Uterus (tissue), 3 donors: ENCODE measurements at regions not wholly inside any gene's neighbourhood (a gene's known extent, or its start where the extent isn't known, plus 50 kb on each side); places are given as distances from the start of the nearest gene placed in this dataset.
"Not testable (repeated sequence)": the region's sequence is repeated elsewhere in the genome, so short reads cannot be mapped to it uniquely, and the experiment has no call there.

Source experiments
- DNase-seq, 2 donors: peaks; one replicate each; pipeline ENCODE4 v3.0.0-alpha.2; 2019 to 2020
- H3K27ac ChIP-seq, 2 donors: fragments of 200-600 bp; sonication (generic); 1 replicate in 1 of 2; 2 replicates in 1 of 2; pipeline ENCODE4 v1.5.1; 2016 to 2018
- H3K27me3 ChIP-seq, 2 donors: fragments of 200-600 bp; sonication (generic); one replicate each; pipeline ENCODE4 v1.5.1; 2018 to 2019; ENCODE audit warnings: control low read depth in 1 of 2
- H3K36me3 ChIP-seq, 2 donors: fragments of 200-600 bp; sonication (generic); one replicate each; pipeline ENCODE4 v1.5.1; 2019; ENCODE audit warnings: control low read depth in 1 of 2
- H3K4me1 ChIP-seq, 2 donors: fragments of 200-600 bp; sonication (generic); one replicate each; pipeline ENCODE4 v1.5.1; 2018 to 2019; ENCODE audit warnings: control low read depth in 1 of 2
- H3K4me3 ChIP-seq, 2 donors: fragments of 200-600 bp; sonication (generic); 1 replicate in 1 of 2; 2 replicates in 1 of 2; pipeline ENCODE4 v1.5.1; 2018 to 2019; ENCODE audit warnings: mild to moderate bottlenecking in 1 of 2
- H3K9me3 ChIP-seq, 2 donors: fragments of 200-600 bp; sonication (generic); one replicate each; pipeline ENCODE4 v1.5.1; 2019; ENCODE audit warnings: control low read depth in 1 of 2
- POLR2A ChIP-seq, 2 donors: fragments of 450-650 bp; IDR thresholded peaks; one replicate each; pipeline ENCODE4 v1.6.1; 2016; ENCODE audit warnings: antibody characterized with exemption in 2 of 2, mild to moderate bottlenecking in 1 of 2, moderate library complexity in 1 of 2
- intact Hi-C: fragments of 100-400 bp; cut with DNase I; formaldehyde crosslinking; loops from one replicate; pipeline ENCODE4 v1.15.1; 2023; ENCODE audit warnings: low total_unique reads
- TF ChIP-seq, protein P1 (sequence below), 4 experiments: fragments of 200-600 bp in 2 of 4; fragments of 450-650 bp in 2 of 4; sonication (generic) in 2 of 4; IDR thresholded peaks; one replicate each; pipeline ENCODE4 v1.5.1; 2016 to 2019; ENCODE audit warnings: antibody characterized with exemption in 4 of 4, mild to moderate bottlenecking in 2 of 4, moderate library complexity in 1 of 4
- donor health status: DM: yes; HTN: yes; CAD: no.

DNA sequence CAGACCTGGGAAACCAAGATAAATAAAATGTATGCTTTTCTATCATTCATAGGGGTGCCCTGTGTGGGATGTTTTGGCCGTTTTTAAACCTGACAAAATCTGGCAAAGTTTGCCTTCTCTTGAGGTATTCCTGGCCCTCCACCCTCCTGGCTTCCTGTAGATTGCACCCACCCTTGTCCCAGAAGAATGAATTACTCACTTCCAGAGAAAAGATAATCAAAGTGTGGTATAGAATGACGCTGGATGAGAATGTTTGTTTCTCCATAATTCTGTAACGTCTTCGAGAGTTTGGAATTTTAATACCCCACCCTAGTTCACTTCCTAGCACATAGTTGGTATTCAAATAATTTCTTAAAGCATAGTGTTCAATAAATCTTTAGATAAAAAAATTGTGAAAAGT is 519.7 kb upstream of the PFKP start:
- H3K4me1 ChIP-seq, result no peaks in the 10 kb centered on the region
- intact Hi-C loops, result no loop called here
- H3K4me3 ChIP-seq, result no peak overlapping the region
- no peaks in the 10 kb centered on the region for H3K27me3 ChIP-seq
- TF ChIP-seq, protein P1, sequence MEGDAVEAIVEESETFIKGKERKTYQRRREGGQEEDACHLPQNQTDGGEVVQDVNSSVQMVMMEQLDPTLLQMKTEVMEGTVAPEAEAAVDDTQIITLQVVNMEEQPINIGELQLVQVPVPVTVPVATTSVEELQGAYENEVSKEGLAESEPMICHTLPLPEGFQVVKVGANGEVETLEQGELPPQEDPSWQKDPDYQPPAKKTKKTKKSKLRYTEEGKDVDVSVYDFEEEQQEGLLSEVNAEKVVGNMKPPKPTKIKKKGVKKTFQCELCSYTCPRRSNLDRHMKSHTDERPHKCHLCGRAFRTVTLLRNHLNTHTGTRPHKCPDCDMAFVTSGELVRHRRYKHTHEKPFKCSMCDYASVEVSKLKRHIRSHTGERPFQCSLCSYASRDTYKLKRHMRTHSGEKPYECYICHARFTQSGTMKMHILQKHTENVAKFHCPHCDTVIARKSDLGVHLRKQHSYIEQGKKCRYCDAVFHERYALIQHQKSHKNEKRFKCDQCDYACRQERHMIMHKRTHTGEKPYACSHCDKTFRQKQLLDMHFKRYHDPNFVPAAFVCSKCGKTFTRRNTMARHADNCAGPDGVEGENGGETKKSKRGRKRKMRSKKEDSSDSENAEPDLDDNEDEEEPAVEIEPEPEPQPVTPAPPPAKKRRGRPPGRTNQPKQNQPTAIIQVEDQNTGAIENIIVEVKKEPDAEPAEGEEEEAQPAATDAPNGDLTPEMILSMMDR (IDR thresholded peaks at IDR 0.05), result no peak
- TF ChIP-seq POLR2A (IDR thresholded peaks at IDR 0.05), result no peak
- H3K27ac ChIP-seq, result no peak overlapping the region
- no peak for DNase-seq
- H3K9me3 ChIP-seq, result no peaks in the 10 kb centered on the region
- no peaks in the 10 kb centered on the region for H3K36me3 ChIP-seq

DNA sequence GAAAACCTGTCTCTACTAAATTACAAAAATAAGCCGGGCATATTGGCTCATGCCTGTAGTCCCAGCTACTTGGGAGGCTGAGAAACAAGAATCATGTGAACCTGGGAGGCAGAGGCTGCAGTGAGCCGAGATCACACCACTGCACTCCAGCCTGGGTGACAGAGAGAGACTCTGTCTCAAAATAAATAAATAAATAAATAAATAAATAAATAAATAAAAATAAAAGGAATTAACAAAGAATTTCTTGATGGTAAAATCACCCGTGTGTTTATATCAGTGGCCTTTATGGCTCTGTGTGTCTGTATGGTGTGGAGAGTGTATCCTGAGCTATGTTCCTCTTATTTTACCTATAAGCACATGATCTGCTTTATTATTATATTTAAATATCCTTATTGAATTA is 520.5 kb upstream of the PFKP start:
- DNase-seq, H3K4me1 ChIP-seq, H3K27me3 ChIP-seq, H3K27ac ChIP-seq, H3K9me3 ChIP-seq, H3K36me3 ChIP-seq, H3K4me3 ChIP-seq, intact Hi-C loops: not testable (repeated sequence)

DNA sequence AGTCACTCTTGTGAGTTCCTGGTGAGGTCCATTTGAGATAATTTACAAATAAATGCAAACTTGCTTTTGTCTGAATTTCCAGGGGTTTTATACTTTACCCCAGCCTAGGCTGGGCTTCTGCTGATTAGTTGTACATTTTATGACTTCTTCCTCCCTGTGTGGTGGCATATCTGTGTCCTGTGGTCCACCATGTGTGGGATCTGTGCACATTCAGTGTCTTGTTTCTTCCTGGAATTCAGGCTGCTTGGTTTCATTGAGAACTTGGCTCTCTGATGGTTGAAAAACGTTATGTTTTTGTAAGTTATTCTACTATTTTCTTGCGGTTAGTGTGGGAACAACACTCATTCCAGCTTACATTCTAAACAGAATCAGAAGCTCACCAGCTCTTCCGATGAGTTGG is 523.4 kb upstream of the PFKP start:
- Histone ChIP-seq H3K36me3 (no peaks in the 10 kb centered on the region), H3K4me1 (no peaks in the 10 kb centered on the region), H3K4me3 (no peak overlapping the region), H3K27me3 (no peaks in the 10 kb centered on the region), H3K9me3 (no peaks in the 10 kb centered on the region), H3K27ac (no peak overlapping the region)
- TF ChIP-seq, protein P1 (IDR thresholded peaks at IDR 0.05), result no peak
- TF ChIP-seq POLR2A (IDR thresholded peaks at IDR 0.05), result no peak
- intact Hi-C loops, result no loop called here
- DNase-seq, result no peak

DNA sequence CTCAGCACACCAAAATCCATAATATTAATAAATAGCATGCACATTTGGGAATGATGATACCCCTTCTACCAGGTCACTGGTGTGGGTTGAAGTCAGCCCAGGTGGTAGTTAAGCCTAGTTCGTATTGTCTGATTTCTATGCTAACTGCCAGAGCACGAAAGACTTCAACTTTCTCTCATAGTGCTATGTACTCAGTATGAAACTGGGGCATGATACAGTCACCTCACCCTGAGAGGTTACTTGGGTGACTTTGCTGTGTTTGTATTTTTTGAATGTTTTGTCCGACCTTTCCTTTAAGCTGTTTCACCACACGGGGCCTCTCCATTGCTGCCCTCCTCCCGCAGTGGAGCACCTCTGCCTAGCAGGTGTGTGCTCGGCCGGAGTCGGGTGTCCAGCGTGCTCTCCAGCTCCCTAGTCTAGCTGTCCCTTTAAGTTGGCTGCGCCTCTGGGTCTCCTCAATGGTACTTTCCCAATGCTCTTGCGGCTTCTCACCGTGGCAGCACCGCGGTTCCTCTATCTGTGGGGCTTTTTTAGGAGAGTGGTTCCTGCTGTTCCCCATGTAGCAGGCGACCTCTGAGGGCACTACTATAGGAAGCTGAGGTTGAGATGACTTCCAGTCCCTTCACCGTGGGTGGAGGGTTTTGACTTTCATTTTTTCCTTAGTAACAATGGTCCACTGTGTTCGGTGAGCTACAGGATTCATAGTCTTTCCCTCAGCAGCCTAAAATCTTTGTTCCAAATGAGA is 524.0 kb upstream of the PFKP start:
- no peaks in the 10 kb centered on the region for H3K4me1 ChIP-seq
- DNase-seq, result no peak
- no peak overlapping the region for H3K4me3 ChIP-seq
- no peaks in the 10 kb centered on the region for H3K36me3 ChIP-seq
- no peak overlapping the region for H3K27ac ChIP-seq
- H3K9me3 ChIP-seq, result no peaks in the 10 kb centered on the region
- no peaks in the 10 kb centered on the region for H3K27me3 ChIP-seq
- intact Hi-C loops, result no loop called here
- no peak for TF ChIP-seq POLR2A (IDR thresholded peaks at IDR 0.05)
- TF ChIP-seq, protein P1 (IDR thresholded peaks at IDR 0.05), result no peak

DNA sequence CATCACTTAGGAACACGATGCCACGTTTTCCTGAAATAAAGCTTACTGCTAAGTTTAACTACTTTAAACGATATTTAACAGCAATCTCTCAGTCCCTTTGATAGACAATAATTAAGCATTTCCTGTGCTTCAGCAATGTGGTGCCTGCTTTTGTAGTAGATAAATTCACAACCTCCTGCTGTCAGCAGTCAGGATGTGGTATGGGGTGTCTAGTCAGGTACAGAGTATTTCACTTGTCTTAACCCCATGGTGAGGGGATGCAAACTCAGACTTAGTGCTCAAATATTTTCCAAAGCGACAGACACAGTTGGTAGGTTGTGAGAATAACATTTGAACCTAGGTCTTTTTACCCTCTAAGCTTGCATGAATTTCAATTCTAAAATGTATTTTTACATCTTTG is 526.2 kb upstream of the PFKP start:
- Histone ChIP-seq H3K36me3 (no peaks in the 10 kb centered on the region), H3K9me3 (no peaks in the 10 kb centered on the region), H3K27ac (no peak overlapping the region), H3K4me3 (no peak overlapping the region), H3K27me3 (no peaks in the 10 kb centered on the region), H3K4me1 (no peaks in the 10 kb centered on the region)
- intact Hi-C loops, result no loop called here
- no peak for TF ChIP-seq POLR2A (IDR thresholded peaks at IDR 0.05)
- TF ChIP-seq, protein P1 (IDR thresholded peaks at IDR 0.05), result no peak
- DNase-seq, result no peak

DNA sequence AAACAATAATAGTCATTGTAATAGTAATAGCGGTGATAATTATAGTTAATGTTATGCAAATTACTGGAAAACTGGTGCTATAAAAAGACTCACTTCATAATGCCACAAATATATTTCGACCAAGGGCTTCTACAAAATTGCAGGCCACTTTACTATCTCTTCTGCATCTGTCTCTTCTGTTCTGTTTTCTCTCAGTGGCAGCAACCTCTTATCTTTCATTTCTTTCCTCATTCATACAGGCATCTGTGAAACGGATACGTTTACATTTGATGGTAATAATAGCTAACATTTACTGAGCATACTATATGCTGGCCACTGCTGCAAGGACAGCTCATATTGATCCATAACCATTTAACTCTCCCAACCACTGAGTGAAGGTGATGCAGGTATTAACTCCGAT is 537.4 kb upstream of the PFKP start:
- TF ChIP-seq POLR2A (IDR thresholded peaks at IDR 0.05), result no peak
- TF ChIP-seq, protein P1 (IDR thresholded peaks at IDR 0.05), result no peak
- no peak overlapping the region for H3K4me3 ChIP-seq
- no peaks in the 10 kb centered on the region for H3K4me1 ChIP-seq
- no peak overlapping the region for H3K27ac ChIP-seq
- H3K36me3 ChIP-seq, result no peaks in the 10 kb centered on the region
- H3K27me3 ChIP-seq, result no peaks in the 10 kb centered on the region
- intact Hi-C loops, result no loop called here
- H3K9me3 ChIP-seq, result no peaks in the 10 kb centered on the region
- DNase-seq, result no peak
